Hematopoietic multipotent progenitor cell treated with erythropoietin and hydrocortisone succinate and interleukin-3 and kit ligand, for 6 days (in vitro differentiated cells): ENCODE measurements at regions not wholly inside any gene's neighbourhood (a gene's known extent, or its start where the extent isn't known, plus 50 kb on each side); places are given as distances from the start of the nearest gene placed in this dataset.
"Not testable (repeated sequence)": the region's sequence is repeated elsewhere in the genome, so short reads cannot be mapped to it uniquely, and the experiment has no call there.

Experiments
- DNase-seq: peaks from one replicate; pipeline ENCODE4 v3.0.0-alpha.2; 2015

- DNase-seq, result no peak
Observed at GRCh38 chr1:242806324-242806723, 281.8 kb upstream of the PLD5 start.

GRCh38 chr1:242805360-242805759, 280.9 kb upstream of the PLD5 start:
- DNase-seq, result not testable (repeated sequence)

- no peak for DNase-seq
Observed at GRCh38 chr1:242802973-242803372, 278.5 kb upstream of the PLD5 start.

GRCh38 chr1:242800521-242800920, 276.0 kb upstream of the PLD5 start:
- no peak for DNase-seq

GRCh38 chr1:242797856-242798255, 273.4 kb upstream of the PLD5 start:
- DNase-seq, result no peak

GRCh38 chr1:242788771-242789170, 264.3 kb upstream of the PLD5 start:
- no peak for DNase-seq

GRCh38 chr1:242787968-242788367, 263.5 kb upstream of the PLD5 start:
- no peak for DNase-seq

- no peak for DNase-seq
Observed at GRCh38 chr1:242784807-242785206, 260.3 kb upstream of the PLD5 start.

- DNase-seq, result no peak
Observed at GRCh38 chr1:242784084-242784483, 259.6 kb upstream of the PLD5 start.

- DNase-seq, result no peak
Observed at GRCh38 chr1:242774256-242774655, 249.8 kb upstream of the PLD5 start.

- DNase-seq, result no peak
Observed at GRCh38 chr1:242770366-242770765, 245.9 kb upstream of the PLD5 start.

- DNase-seq, result no peak
Observed at GRCh38 chr1:242764161-242764560, 239.7 kb upstream of the PLD5 start.

- no peak for DNase-seq
Observed at GRCh38 chr1:242761556-242761955, 237.1 kb upstream of the PLD5 start.

- DNase-seq, result no peak
Observed at GRCh38 chr1:242754926-242755325, 230.4 kb upstream of the PLD5 start.

- DNase-seq, result no peak
Observed at GRCh38 chr1:242754125-242754524, 229.6 kb upstream of the PLD5 start.

- DNase-seq, result no peak
Observed at GRCh38 chr1:242747233-242747632, 222.7 kb upstream of the PLD5 start.

GRCh38 chr1:242745079-242745478, 220.6 kb upstream of the PLD5 start:
- no peak for DNase-seq

GRCh38 chr1:242743983-242744780, 219.7 kb upstream of the PLD5 start:
- no peak for DNase-seq

GRCh38 chr1:242738702-242739645, 214.5 kb upstream of the PLD5 start:
- DNase-seq, result no peak

- no peak for DNase-seq
Observed at GRCh38 chr1:242736611-242737010, 212.1 kb upstream of the PLD5 start.

GRCh38 chr1:242735323-242735722, 210.8 kb upstream of the PLD5 start:
- DNase-seq, result no peak

GRCh38 chr1:242731446-242731845, 206.9 kb upstream of the PLD5 start:
- DNase-seq, result no peak

GRCh38 chr1:242728696-242729095, 204.2 kb upstream of the PLD5 start:
- no peak for DNase-seq
